ENCODE measurements at regions not wholly inside any gene's neighbourhood (a gene's known extent, or its start where the extent isn't known, plus 50 kb on each side); places are given as distances from the start of the nearest gene placed in this dataset.

- peaks cover 0 to 3% (median 0%) of the 10 kb centered on the region in 11 donors for H3K9me3 Mint-ChIP-seq
- no peak overlapping the region for H3K27ac ChIP-seq (ENCODE audit: low read depth, low read length)
- ATAC-seq (no peak), DNase-seq (no peak)
- ChIA-PET POLR2A (no interaction called here), CTCF (no interaction called here)
- H3K27me3 ChIP-seq (ENCODE audit: control insufficient read depth in 2 of 2, insufficient read depth in 2 of 2, low read length in 2 of 2), result no peaks in the 10 kb centered on the region
- H3K27ac Mint-ChIP-seq, result no peak overlapping the region
- H3K9me3 ChIP-seq (ENCODE audit: control insufficient read depth in 2 of 3, low read length in 3 of 3), result no peaks in the 10 kb centered on the region
- intact Hi-C loops (cut with micrococcal nuclease), result no loop called here
- no peaks in the 10 kb centered on the region for H3K36me3 Mint-ChIP-seq
- peaks cover 0 to 14% (median 5%) of the 10 kb centered on the region in 5 donors for H3K27me3 Mint-ChIP-seq
- no peak overlapping the region for H3K4me3 Mint-ChIP-seq
- no peak overlapping the region for H3K4me3 ChIP-seq (ENCODE audit: low read length)
- H3K4me1 ChIP-seq (ENCODE audit: control insufficient read depth in 2 of 2, insufficient read depth in 2 of 2, low read length in 2 of 2), result no peaks in the 10 kb centered on the region
- H3K4me1 Mint-ChIP-seq, result peaks cover 0 to 2% (median 0%) of the 10 kb centered on the region in 7 donors
- no peaks in the 10 kb centered on the region for H3K36me3 ChIP-seq (ENCODE audit: control insufficient read depth in 2 of 3, insufficient read depth in 3 of 3, low read length in 3 of 3)
Measured at GRCh38 chr5:141771031-141771430, 89.0 kb upstream of the ARAP3 start.

GRCh38 chr5:141769671-141770070, 87.6 kb upstream of the ARAP3 start:
- H3K27ac ChIP-seq (ENCODE audit: low read depth, low read length), result no peak overlapping the region
- intact Hi-C loops (cut with micrococcal nuclease), result no loop called here
- H3K36me3 Mint-ChIP-seq, result no peaks in the 10 kb centered on the region
- peaks cover 0 to 14% (median 8%) of the 10 kb centered on the region in 5 donors for H3K27me3 Mint-ChIP-seq
- H3K9me3 Mint-ChIP-seq, result peaks cover 0 to 3% (median 0%) of the 10 kb centered on the region in 11 donors
- no peak overlapping the region for H3K27ac Mint-ChIP-seq
- DNase-seq (no peak), ATAC-seq (no peak)
- no peaks in the 10 kb centered on the region for H3K4me1 ChIP-seq (ENCODE audit: control insufficient read depth in 2 of 2, insufficient read depth in 2 of 2, low read length in 2 of 2)
- H3K36me3 ChIP-seq (ENCODE audit: control insufficient read depth in 2 of 3, insufficient read depth in 3 of 3, low read length in 3 of 3), result no peaks in the 10 kb centered on the region
- ChIA-PET CTCF (no interaction called here), POLR2A (no interaction called here)
- no peak overlapping the region for H3K4me3 Mint-ChIP-seq
- no peaks in the 10 kb centered on the region for H3K9me3 ChIP-seq (ENCODE audit: control insufficient read depth in 2 of 3, low read length in 3 of 3)
- peaks cover 0 to 2% (median 0%) of the 10 kb centered on the region in 7 donors for H3K4me1 Mint-ChIP-seq
- no peak overlapping the region for H3K4me3 ChIP-seq (ENCODE audit: low read length)
- no peaks in the 10 kb centered on the region for H3K27me3 ChIP-seq (ENCODE audit: control insufficient read depth in 2 of 2, insufficient read depth in 2 of 2, low read length in 2 of 2)

DNA sequence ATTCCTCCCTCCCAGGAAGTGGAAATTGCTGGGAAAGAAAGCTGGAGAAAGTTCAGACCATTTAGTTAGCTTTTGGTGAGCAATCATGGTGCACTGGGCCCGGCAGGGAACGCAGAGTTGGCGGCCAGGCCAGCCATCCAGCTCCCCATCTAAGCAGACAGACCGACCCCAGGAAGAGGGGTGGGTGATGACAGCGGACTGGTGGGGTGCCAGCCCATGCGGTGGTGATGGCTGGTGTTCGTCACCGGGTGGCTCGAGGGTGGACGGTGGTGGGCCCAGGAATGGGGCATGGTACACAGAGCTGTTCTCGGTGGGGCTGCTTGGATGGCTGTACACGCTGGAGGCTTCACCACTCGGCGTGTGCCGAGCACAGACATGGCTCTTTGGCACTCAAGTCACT, 85.6 kb upstream of the ARAP3 start:
- DNase-seq (no peak), ATAC-seq (no peak)
- Mint-ChIP-seq H3K4me3 (no peak overlapping the region), H3K36me3 (no peaks in the 10 kb centered on the region), H3K9me3 (peaks cover 0 to 3% (median 0%) of the 10 kb centered on the region in 11 donors), H3K27me3 (peaks cover 0 to 19% (median 3%) of the 10 kb centered on the region in 5 donors), H3K4me1 (peaks cover 0 to 2% (median 0%) of the 10 kb centered on the region in 7 donors), H3K27ac (no peak overlapping the region)
- ChIA-PET CTCF (no interaction called here), POLR2A (no interaction called here)
- H3K4me3 ChIP-seq (ENCODE audit: low read length), result no peak overlapping the region
- no peaks in the 10 kb centered on the region for H3K4me1 ChIP-seq (ENCODE audit: control insufficient read depth in 2 of 2, insufficient read depth in 2 of 2, low read length in 2 of 2)
- H3K36me3 ChIP-seq (ENCODE audit: control insufficient read depth in 2 of 3, insufficient read depth in 3 of 3, low read length in 3 of 3), result no peaks in the 10 kb centered on the region
- H3K27ac ChIP-seq (ENCODE audit: low read depth, low read length), result no peak overlapping the region
- no peaks in the 10 kb centered on the region for H3K27me3 ChIP-seq (ENCODE audit: control insufficient read depth in 2 of 2, insufficient read depth in 2 of 2, low read length in 2 of 2)
- no peaks in the 10 kb centered on the region for H3K9me3 ChIP-seq (ENCODE audit: control insufficient read depth in 2 of 3, low read length in 3 of 3)
- intact Hi-C loops (cut with micrococcal nuclease), result no loop called here

- intact Hi-C loops (cut with micrococcal nuclease), result no loop called here
- POLR2A ChIA-PET, result no interaction called here
- Mint-ChIP-seq H3K4me3 (no peak overlapping the region), H3K27me3 (peaks cover 10 to 27% (median 10%) of the 10 kb centered on the region in 5 donors), H3K36me3 (no peaks in the 10 kb centered on the region), H3K27ac (no peak overlapping the region), H3K9me3 (peaks cover 0 to 3% (median 0%) of the 10 kb centered on the region in 11 donors), H3K4me1 (peaks cover 0 to 3% (median 0%) of the 10 kb centered on the region in 7 donors)
- no peaks in the 10 kb centered on the region for H3K4me1 ChIP-seq (ENCODE audit: control insufficient read depth in 2 of 2, insufficient read depth in 2 of 2, low read length in 2 of 2)
- ATAC-seq, result no peak
- DNase-seq, result no peak
- no peak overlapping the region for H3K27ac ChIP-seq (ENCODE audit: low read depth, low read length)
- H3K4me3 ChIP-seq (ENCODE audit: low read length), result no peak overlapping the region
- CTCF ChIA-PET, result interaction anchor here (1.4 kb wide), 1 partner anchor 39 kb away, joined by 3 read pairs; no protein-coding TSS in a partner anchor
- no peaks in the 10 kb centered on the region for H3K27me3 ChIP-seq (ENCODE audit: control insufficient read depth in 2 of 2, insufficient read depth in 2 of 2, low read length in 2 of 2)
- no peaks in the 10 kb centered on the region for H3K9me3 ChIP-seq (ENCODE audit: control insufficient read depth in 2 of 3, low read length in 3 of 3)
- H3K36me3 ChIP-seq (ENCODE audit: control insufficient read depth in 2 of 3, insufficient read depth in 3 of 3, low read length in 3 of 3), result no peaks in the 10 kb centered on the region
Measured at GRCh38 chr5:141765896-141766551, 84.0 kb upstream of the ARAP3 start.

DNA sequence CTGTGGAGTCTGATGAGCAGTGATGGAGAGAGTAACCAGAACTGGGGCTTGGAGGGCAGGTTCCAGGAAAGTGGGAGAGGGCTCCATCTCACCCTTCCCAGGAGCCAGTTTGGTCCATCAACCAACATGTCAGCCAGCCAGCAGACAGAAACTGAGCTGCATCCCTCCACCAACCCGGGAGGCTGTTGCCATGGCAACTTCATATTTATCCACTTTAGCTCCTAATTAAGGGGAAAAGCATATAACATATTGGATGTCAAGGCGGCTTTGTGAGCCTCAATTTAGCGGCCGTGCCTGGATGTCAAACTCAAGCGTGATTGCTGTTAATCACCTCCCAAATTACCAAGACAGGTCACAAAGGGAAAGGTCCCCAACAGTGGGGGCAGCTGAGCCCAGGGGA, 81.5 kb upstream of the ARAP3 start:
- no peak overlapping the region for H3K4me3 Mint-ChIP-seq
- Histone ChIP-seq H3K27me3 (ENCODE audit: control insufficient read depth in 2 of 2, insufficient read depth in 2 of 2, low read length in 2 of 2) (no peaks in the 10 kb centered on the region), H3K9me3 (ENCODE audit: control insufficient read depth in 2 of 3, low read length in 3 of 3) (no peaks in the 10 kb centered on the region), H3K4me1 (ENCODE audit: control insufficient read depth in 2 of 2, insufficient read depth in 2 of 2, low read length in 2 of 2) (no peaks in the 10 kb centered on the region), H3K36me3 (ENCODE audit: control insufficient read depth in 2 of 3, insufficient read depth in 3 of 3, low read length in 3 of 3) (no peaks in the 10 kb centered on the region), H3K4me3 (ENCODE audit: low read length) (no peak overlapping the region), H3K27ac (ENCODE audit: low read depth, low read length) (no peak overlapping the region)
- peaks cover 0 to 4% (median 0%) of the 10 kb centered on the region in 7 donors for H3K4me1 Mint-ChIP-seq
- no peak overlapping the region for H3K27ac Mint-ChIP-seq
- no peak for ATAC-seq
- H3K9me3 Mint-ChIP-seq, result peaks cover 0 to under 1% (median 0%) of the 10 kb centered on the region in 11 donors
- POLR2A ChIA-PET, result no interaction called here
- peaks cover 18 to 43% (median 28%) of the 10 kb centered on the region in 5 donors for H3K27me3 Mint-ChIP-seq
- DNase-seq, result no peak
- CTCF ChIA-PET, result no interaction called here
- intact Hi-C loops (cut with micrococcal nuclease), result no loop called here
- no peaks in the 10 kb centered on the region for H3K36me3 Mint-ChIP-seq

DNA sequence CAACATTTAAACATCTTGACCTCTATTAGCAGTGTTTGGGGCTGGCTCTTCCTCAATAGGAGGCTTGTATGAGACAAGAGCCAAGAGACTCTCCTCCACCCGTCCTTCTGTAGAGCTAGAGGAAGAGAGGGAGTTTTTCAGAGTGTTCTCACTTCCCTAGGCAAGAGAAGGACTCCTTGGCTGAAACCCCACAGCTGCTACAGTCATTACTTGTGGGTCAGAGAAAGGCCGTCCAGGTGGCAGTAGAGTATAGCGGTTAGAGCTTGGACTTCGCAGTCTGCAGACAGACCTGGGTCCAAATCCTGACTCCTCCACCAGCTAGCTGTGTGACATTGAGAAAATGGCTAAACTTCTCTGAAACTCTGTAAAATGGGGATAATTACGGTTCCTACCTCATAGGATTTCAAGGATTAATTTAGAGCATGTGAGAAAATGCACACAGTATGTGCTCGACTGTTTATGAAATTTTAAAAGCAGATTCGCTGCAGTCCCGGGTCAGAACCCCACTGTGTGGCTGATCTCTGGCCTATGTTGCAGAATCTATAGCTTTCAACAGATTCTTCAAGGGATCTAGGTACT, 80.8 kb upstream of the ARAP3 start:
- H3K4me1 Mint-ChIP-seq, result peaks cover 0 to 8% (median 0%) of the 10 kb centered on the region in 7 donors
- H3K4me3 Mint-ChIP-seq, result no peak overlapping the region
- H3K27ac Mint-ChIP-seq, result no peak overlapping the region
- Histone ChIP-seq H3K4me3 (ENCODE audit: low read length) (no peak overlapping the region), H3K36me3 (ENCODE audit: control insufficient read depth in 2 of 3, insufficient read depth in 3 of 3, low read length in 3 of 3) (no peaks in the 10 kb centered on the region), H3K4me1 (ENCODE audit: control insufficient read depth in 2 of 2, insufficient read depth in 2 of 2, low read length in 2 of 2) (no peaks in the 10 kb centered on the region), H3K27me3 (ENCODE audit: control insufficient read depth in 2 of 2, insufficient read depth in 2 of 2, low read length in 2 of 2) (no peaks in the 10 kb centered on the region), H3K27ac (ENCODE audit: low read depth, low read length) (no peak overlapping the region), H3K9me3 (ENCODE audit: control insufficient read depth in 2 of 3, low read length in 3 of 3) (no peaks in the 10 kb centered on the region)
- POLR2A ChIA-PET, result no interaction called here
- intact Hi-C loops (cut with micrococcal nuclease), result no loop called here
- no peak for ATAC-seq
- peaks cover 25 to 50% (median 34%) of the 10 kb centered on the region in 5 donors for H3K27me3 Mint-ChIP-seq
- DNase-seq, result no peak
- CTCF ChIA-PET, result no interaction called here
- H3K9me3 Mint-ChIP-seq, result no peaks in the 10 kb centered on the region
- no peaks in the 10 kb centered on the region for H3K36me3 Mint-ChIP-seq

DNA sequence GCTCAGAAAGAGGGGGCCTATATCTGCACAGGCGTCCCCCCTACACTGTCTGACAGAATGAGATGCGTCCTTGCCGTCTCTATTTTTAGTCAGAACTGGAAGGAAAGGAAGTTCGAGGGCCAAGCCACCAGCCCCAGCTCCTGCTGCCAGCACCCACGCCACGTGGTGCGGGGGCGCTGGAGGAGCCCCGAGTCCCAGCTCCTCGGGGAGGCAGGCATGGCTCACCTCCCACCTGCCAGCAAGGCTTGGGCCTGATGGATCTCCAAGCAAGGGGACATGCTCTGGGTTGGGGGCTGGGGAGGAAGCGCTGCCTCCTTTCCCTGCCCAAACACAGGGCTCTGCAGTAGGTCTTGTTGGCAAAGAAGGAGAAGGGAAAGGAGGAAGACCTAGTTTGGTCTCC, 80.3 kb upstream of the ARAP3 start:
- Mint-ChIP-seq H3K9me3 (peaks cover 0 to under 1% (median 0%) of the 10 kb centered on the region in 11 donors), H3K4me3 (no peak overlapping the region), H3K4me1 (peaks cover 0 to 8% (median 0%) of the 10 kb centered on the region in 7 donors), H3K27ac (no peak overlapping the region), H3K36me3 (no peaks in the 10 kb centered on the region), H3K27me3 (peaks cover 31 to 55% (median 40%) of the 10 kb centered on the region in 5 donors)
- Histone ChIP-seq H3K9me3 (ENCODE audit: control insufficient read depth in 2 of 3, low read length in 3 of 3) (no peaks in the 10 kb centered on the region), H3K4me1 (ENCODE audit: control insufficient read depth in 2 of 2, insufficient read depth in 2 of 2, low read length in 2 of 2) (no peaks in the 10 kb centered on the region), H3K27me3 (ENCODE audit: control insufficient read depth in 2 of 2, insufficient read depth in 2 of 2, low read length in 2 of 2) (no peaks in the 10 kb centered on the region), H3K36me3 (ENCODE audit: control insufficient read depth in 2 of 3, insufficient read depth in 3 of 3, low read length in 3 of 3) (no peaks in the 10 kb centered on the region), H3K4me3 (ENCODE audit: low read length) (no peak overlapping the region), H3K27ac (ENCODE audit: low read depth, low read length) (no peak overlapping the region)
- POLR2A ChIA-PET, result no interaction called here
- no peak for ATAC-seq
- CTCF ChIA-PET, result no interaction called here
- intact Hi-C loops (cut with micrococcal nuclease), result no loop called here
- no peak for DNase-seq

All from naive thymus-derived CD4-positive, alpha-beta T cell (primary cell).